Hematopoietic multipotent progenitor cell (in vitro differentiated cells): ENCODE measurements at regions not wholly inside any gene's neighbourhood (a gene's known extent, or its start where the extent isn't known, plus 50 kb on each side); places are given as distances from the start of the nearest gene placed in this dataset.
"Not testable (repeated sequence)": the region's sequence is repeated elsewhere in the genome, so short reads cannot be mapped to it uniquely, and the experiment has no call there.

Experiments
- DNase-seq, 3 donors: peaks; one replicate each; pipeline ENCODE4 v3.0.0-alpha.2; 2011 to 2015; ENCODE audit warnings: low read depth in 2 of 3, low spot score in 2 of 3

DNA sequence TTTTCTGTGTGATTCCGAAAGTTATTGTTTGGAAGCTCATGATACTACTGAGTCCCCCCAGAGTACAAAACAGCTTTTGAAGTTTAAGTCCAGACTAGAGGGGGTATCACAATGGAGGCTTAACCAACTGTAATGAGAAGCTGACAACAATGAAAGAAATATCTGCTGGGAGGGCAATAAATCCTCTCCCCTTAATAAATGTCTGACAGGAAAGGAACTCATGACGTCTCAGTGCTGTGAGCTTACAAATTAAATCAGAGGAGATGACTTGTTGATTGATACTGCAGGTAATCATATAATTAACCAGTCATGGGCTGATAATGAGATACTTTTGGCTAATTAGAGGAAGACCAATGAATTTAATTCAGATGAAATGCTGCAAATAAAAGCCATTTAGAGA is 102.6 kb upstream of the WDR11 start:
- no peak for DNase-seq

DNA sequence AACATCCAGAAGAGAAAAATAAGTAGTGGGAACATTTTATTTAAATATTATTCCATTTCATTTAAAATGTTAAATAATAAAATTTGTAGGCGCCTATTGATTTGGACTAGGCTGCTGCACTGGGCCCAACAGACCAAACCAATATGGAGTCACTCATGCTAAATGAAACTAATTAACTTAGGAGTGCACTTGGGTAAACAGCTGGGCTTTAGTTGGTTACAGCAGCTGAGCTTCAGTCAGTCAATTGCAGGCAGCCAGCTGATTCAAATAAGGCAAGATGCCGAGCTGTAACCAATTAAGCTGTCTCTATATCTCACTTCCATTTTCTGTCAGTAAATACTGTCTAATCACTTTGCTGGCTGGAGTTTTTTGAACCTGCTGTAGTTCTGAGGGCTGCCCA is 102.1 kb upstream of the WDR11 start:
- DNase-seq: no peak

GRCh38 chr10:120749856-120750566 is 101.2 kb upstream of the WDR11 start:
- DNase-seq: peak in 2 of 3 donors; percentile 48 to 82

DNA sequence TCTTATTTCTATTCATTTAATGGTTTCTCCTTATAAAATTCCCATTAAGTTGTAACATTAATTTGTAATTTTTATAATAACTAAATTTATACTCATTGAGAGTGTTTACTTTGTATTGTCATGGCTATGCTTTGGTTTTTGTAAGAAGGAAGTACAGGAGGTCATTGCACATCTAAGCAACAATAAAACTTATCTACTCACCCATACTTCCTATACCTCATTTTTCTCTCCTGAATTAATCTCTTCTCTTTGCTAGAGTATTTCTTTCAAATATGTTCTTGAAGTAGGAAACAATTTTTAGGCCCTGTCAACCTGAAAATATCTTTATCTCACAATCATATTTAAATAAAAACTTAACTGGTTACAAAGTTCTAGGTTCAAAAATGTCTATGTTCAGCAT is 95.4 kb upstream of the WDR11 start:
- DNase-seq: peak in 1 of 3 donors; percentile 51

DNA sequence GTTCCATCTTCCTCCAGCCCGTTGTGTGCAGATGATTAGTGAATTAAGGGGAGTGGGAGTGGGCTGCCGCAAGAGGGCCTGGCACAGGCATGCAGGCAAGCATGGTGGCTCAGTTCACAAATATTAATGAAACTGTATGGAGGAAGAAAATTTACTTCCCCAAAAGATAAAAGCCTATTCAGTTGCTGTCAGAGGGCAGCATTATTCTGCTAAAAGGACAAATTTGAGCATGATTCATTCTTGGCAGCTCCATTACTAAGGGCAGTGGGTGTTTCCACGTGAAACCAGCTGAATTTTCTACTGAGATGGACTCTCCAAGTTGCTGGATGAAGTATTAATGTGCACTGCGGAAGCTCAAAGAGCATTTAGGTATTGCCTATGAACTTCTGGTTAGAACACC is 90.9 kb upstream of the WDR11 start:
- no peak for DNase-seq

- DNase-seq: no peak
Observed at GRCh38 chr10:120761951-120762350, 89.2 kb upstream of the WDR11 start.

DNA sequence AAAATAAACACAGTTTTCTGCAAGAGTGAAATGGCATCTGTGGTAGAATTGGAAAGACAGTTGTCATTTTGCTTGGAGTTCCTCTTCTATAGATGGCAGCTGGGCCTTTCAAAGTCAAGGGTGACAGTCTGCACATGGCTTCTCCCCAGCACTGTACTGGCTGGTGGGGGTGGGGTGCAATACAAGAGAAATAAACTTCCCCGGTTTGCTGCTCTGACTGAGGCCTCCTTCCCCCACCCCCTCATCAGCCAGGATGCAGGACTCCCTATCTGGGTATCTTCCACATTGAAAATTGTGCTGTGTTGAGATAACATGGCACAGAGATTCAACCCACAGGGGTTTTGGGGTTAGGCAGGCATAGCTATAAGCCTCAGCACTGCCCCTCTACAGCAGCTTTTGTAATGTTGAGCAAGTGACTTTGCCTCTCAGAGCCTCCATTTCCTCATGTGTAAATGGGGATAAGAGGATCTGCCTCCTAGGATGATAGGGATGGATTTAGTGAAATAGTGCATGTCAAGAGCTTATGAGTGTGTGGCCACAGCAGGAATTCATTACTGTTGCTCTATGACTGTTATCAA is 85.8 kb upstream of the WDR11 start:
- peak in 2 of 3 donors; percentile 33 to 59 for DNase-seq

DNA sequence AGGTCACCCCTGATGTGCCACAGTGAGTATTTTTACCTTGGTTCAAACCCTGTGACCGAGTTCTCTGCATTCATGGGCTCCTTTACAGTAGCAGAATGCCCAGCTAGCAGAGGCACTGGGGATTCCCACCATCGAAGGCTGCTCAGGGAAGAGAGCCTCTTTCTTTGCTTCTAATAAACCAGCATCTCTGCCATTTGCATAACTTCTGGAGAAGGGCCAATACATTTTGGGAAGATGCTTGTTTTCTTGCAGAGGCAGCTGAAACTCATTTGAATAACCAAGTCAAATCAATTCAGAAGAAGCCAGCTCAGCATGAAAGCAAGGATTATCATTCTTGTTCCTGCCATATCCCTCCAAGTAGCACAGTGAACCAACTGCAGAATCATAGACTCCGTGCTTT is 82.9 kb upstream of the WDR11 start:
- no peak for DNase-seq

DNA sequence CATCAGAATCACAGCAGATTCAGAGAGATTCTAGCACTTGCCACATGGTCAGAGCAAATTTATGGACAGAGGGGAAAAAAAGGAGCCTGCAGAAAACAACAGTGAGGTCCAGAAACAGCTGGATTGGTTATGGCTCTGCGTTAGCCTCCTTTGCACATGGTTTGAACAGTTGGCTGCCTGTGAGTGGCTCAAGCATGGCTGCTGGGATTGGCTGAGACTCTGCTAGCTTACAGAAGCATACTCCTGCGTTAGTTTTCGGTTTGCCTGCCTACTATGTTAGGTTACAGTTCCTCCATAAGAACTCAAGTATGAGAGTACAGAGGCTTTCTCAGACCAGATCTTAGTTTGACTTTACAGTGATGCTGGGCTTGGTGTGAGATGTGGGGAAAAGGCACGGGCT is 80.7 kb upstream of the WDR11 start:
- DNase-seq: no peak

GRCh38 chr10:120776442-120776841 is 74.7 kb upstream of the WDR11 start:
- no peak for DNase-seq

- no peak for DNase-seq
Observed at GRCh38 chr10:120782336-120782735, 68.8 kb upstream of the WDR11 start.

- no peak for DNase-seq
Observed at GRCh38 chr10:120783098-120783497, 68.1 kb upstream of the WDR11 start.

GRCh38 chr10:120783867-120784266 is 67.3 kb upstream of the WDR11 start:
- DNase-seq: no peak

DNA sequence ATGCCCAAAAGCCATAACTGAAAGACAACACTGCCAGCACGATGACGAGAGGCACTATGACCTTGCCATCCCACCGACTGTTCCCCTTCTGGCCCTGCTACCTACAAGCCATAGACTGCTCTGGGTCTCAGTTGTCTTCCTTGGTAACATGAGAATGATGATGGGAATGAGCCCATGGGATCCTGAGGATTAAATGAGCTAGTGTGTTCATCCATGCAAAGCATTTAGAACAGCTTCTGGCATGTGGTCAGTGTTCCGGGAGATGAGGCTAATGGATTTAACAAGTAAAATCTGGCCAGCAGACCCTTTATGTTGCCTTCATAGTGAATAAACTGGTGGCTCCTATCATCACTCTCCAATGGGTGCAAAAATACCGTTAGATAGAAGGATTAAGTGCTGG is 62.4 kb upstream of the WDR11 start:
- no peak for DNase-seq

GRCh38 chr10:120789303-120790203 is 61.6 kb upstream of the WDR11 start:
- peak in 2 of 3 donors; percentile 20 to 34 for DNase-seq

- DNase-seq: no peak
Observed at GRCh38 chr10:120791316-120791715, 59.8 kb upstream of the WDR11 start.

- DNase-seq: no peak
Observed at GRCh38 chr10:120793088-120793487, 58.1 kb upstream of the WDR11 start.

DNA sequence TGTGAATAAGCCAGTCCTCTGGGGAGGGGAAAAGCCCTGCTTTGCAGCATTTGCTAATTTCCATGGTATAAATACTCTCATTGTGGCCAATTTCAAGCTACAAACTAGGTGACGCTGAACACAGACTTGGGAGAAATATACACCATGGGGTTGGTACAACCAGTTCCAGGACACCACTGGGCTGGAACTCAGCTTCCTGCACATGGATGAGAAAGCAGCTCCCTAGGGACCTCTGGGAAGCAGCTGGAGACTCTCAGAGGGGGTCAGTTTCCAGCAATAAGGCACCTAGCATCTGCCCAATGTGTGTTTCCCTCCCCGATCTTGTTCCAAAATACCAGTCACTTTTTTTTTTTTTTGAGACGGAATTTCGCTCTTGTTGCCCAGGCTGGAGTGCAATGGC is 56.8 kb upstream of the WDR11 start:
- DNase-seq: no peak

- DNase-seq: not testable (repeated sequence)
Observed at GRCh38 chr10:120798276-120798675, 52.9 kb upstream of the WDR11 start.

GRCh38 chr10:120799849-120800248 is 51.3 kb upstream of the WDR11 start:
- no peak for DNase-seq

DNA sequence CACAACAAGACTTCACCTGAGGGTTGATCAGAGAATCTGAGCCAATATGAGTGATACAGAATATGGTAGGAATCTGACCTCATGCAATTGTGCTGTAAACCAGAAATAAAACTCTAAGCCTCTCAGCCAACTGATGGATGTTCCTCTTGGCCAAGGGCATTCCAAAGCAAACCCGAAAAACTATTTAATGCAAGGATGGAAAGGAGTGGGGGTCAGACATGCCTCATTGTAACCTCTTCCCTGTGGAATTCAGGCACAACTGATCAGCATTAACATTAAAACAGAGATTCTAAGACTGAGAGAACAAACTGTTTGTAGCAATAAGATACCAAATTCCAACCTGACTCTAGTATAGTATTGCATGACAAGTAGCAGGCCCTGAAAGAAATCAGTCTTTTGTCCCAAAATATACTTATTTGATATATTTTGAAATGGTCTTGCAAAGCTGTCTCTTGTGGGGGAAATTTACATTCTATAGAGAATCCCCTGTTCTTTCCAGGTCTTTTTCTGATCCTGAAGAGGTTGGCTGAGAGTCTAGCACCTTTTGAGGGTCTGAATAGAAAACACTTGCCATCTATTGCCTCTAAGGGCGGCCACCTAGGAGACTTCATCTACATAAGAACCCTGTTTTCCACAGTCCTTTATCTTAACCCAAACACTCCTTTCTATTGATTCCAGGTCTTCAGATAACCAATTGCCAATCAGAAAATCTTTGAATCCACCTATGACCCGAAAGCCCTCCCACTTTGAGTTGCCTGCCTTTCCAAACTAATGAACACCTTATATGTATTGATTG is 50.4 kb upstream of the WDR11 start:
- DNase-seq: no peak
